Keratinocyte (primary cell): ENCODE measurements at regions not wholly inside any gene's neighbourhood (a gene's known extent, or its start where the extent isn't known, plus 50 kb on each side); places are given as distances from the start of the nearest gene placed in this dataset.
"Not testable (repeated sequence)": the region's sequence is repeated elsewhere in the genome, so short reads cannot be mapped to it uniquely, and the experiment has no call there.

ENCODE experiments used
- CTCF ChIP-seq, 3 experiments: IDR thresholded peaks in 1 of 3; conservative IDR thresholded peaks in 1 of 3; optimal IDR thresholded peaks in 1 of 3; 2 replicates in 2 of 3; 3 replicates in 1 of 3; pipeline versions ENCODE3 to v1.5.1; 2011; ENCODE audit warnings: low read length in 3 of 3, mild to moderate bottlenecking in 3 of 3, moderate library complexity in 2 of 3, control low read depth in 1 of 3, inconsistent platforms in 1 of 3; ENCODE audit not compliant: insufficient read depth in 2 of 3; ENCODE audit errors: extremely low read depth in 1 of 3
- EZH2 ChIP-seq: IDR thresholded peaks from one replicate; pipeline ENCODE4 v1.6.1; 2012; ENCODE audit warnings: inconsistent platforms, mild to moderate bottlenecking, low read length, moderate library complexity

GRCh38 chr15:20275373-20275967 lies 266.1 kb downstream of the GOLGA6L6 start:
- TF ChIP-seq CTCF (optimal IDR thresholded peaks at IDR 0.05 in 1 of 3, IDR thresholded peaks at IDR 0.05 in 1 of 3, conservative IDR thresholded peaks at IDR 0.05 in 1 of 3; ENCODE audit: extremely low read depth in 1 of 3, insufficient read depth in 2 of 3, low read length in 3 of 3); EZH2: not testable (repeated sequence)
